BE2C (cell line): ENCODE measurements at regions not wholly inside any gene's neighbourhood (a gene's known extent, or its start where the extent isn't known, plus 50 kb on each side); places are given as distances from the start of the nearest gene placed in this dataset.

Experiments used
- DNase-seq: peaks from one replicate; pipeline ENCODE4 v3.0.0-alpha.2; 2020
- H3K27me3 ChIP-seq: fragments of 250-450 bp; sonication (Bioruptor Pico); 2 replicates; pipeline ENCODE4 v1.5.1; 2020; ENCODE audit warnings: mild to moderate bottlenecking
- H3K36me3 ChIP-seq: fragments of 250-450 bp; sonication (Bioruptor Pico); 2 replicates; pipeline ENCODE4 v1.5.1; 2020; ENCODE audit warnings: mild to moderate bottlenecking
- H3K4me1 ChIP-seq: fragments of 250-450 bp; sonication (Bioruptor Pico); 2 replicates; pipeline ENCODE4 v1.5.1; 2020
- H3K4me3 ChIP-seq: 2 replicates; pipeline ENCODE4 v1.5.1; 2011; ENCODE audit warnings: low read depth, low read length
- H3K9me3 ChIP-seq: fragments of 250-450 bp; sonication (Bioruptor Pico); 2 replicates; pipeline ENCODE4 v1.5.1; 2020
- CTCF ChIP-seq: IDR thresholded peaks from 2 replicates; pipeline ENCODE4 v1.5.1; 2012; ENCODE audit warnings: mild to moderate bottlenecking, low read depth, low read length

- H3K36me3 ChIP-seq, result no peaks in the 10 kb centered on the region
- TF ChIP-seq CTCF, result no peak
- H3K9me3 ChIP-seq, result no peaks in the 10 kb centered on the region
- DNase-seq, result no peak
- no peak overlapping the region for H3K4me3 ChIP-seq
- no peaks in the 10 kb centered on the region for H3K4me1 ChIP-seq
- no peaks in the 10 kb centered on the region for H3K27me3 ChIP-seq
Measured at GRCh38 chrX:131393426-131393825, 104.3 kb upstream of the IGSF1 start.

- Histone ChIP-seq H3K4me3 (no peak overlapping the region), H3K36me3 (no peaks in the 10 kb centered on the region), H3K4me1 (no peaks in the 10 kb centered on the region), H3K9me3 (no peaks in the 10 kb centered on the region), H3K27me3 (no peaks in the 10 kb centered on the region)
- no peak for TF ChIP-seq CTCF
- no peak for DNase-seq
Measured at GRCh38 chrX:131394384-131394783, 105.3 kb upstream of the IGSF1 start.

GRCh38 chrX:131397891-131398290 is 108.8 kb upstream of the IGSF1 start:
- DNase-seq, result no peak
- Histone ChIP-seq H3K27me3 (no peaks in the 10 kb centered on the region), H3K4me3 (no peak overlapping the region), H3K36me3 (no peaks in the 10 kb centered on the region), H3K4me1 (no peaks in the 10 kb centered on the region), H3K9me3 (no peaks in the 10 kb centered on the region)
- TF ChIP-seq CTCF, result no peak

- H3K27me3 ChIP-seq, result no peaks in the 10 kb centered on the region
- no peak for DNase-seq
- H3K4me1 ChIP-seq, result no peaks in the 10 kb centered on the region
- no peaks in the 10 kb centered on the region for H3K9me3 ChIP-seq
- TF ChIP-seq CTCF, result no peak
- no peaks in the 10 kb centered on the region for H3K36me3 ChIP-seq
- no peak overlapping the region for H3K4me3 ChIP-seq
Measured at GRCh38 chrX:131399678-131400428, 110.7 kb upstream of the IGSF1 start.

- Histone ChIP-seq H3K27me3 (no peaks in the 10 kb centered on the region), H3K9me3 (no peaks in the 10 kb centered on the region), H3K4me1 (no peaks in the 10 kb centered on the region), H3K36me3 (no peaks in the 10 kb centered on the region), H3K4me3 (no peak overlapping the region)
- no peak for TF ChIP-seq CTCF
- no peak for DNase-seq
Measured at GRCh38 chrX:131402124-131402811, 113.2 kb upstream of the IGSF1 start.

- no peak for DNase-seq
Measured at GRCh38 chrX:131405497-131405896, 116.4 kb upstream of the IGSF1 start.

More at GRCh38 chrX:131405497-131405896, 116.4 kb upstream of the IGSF1 start:
- H3K4me1 ChIP-seq, result no peaks in the 10 kb centered on the region
- no peaks in the 10 kb centered on the region for H3K27me3 ChIP-seq
- TF ChIP-seq CTCF, result no peak
- no peak overlapping the region for H3K4me3 ChIP-seq
- H3K9me3 ChIP-seq, result no peaks in the 10 kb centered on the region
- H3K36me3 ChIP-seq, result no peaks in the 10 kb centered on the region
